WTC11 (cell line): ENCODE measurements at regions not wholly inside any gene's neighbourhood (a gene's known extent, or its start where the extent isn't known, plus 50 kb on each side); places are given as distances from the start of the nearest gene placed in this dataset.

Source experiments
- ATAC-seq: fragments of 200-7000 bp; cut with Tn5 transposase; 2 replicates; pipeline ENCODE4 v1.10.0; 2021; ENCODE audit warnings: mild to moderate bottlenecking, moderate library complexity
- CTCF ChIA-PET: fragments of 300-600 bp; sonication (Branson Sonifier 250); formaldehyde crosslinking; loops from one replicate; lab custom pipeline; 2021; ENCODE audit warnings: antibody characterized with exemption; lab: Charles Lee
- POLR2A ChIA-PET: fragments of 350-600 bp; sonication (Branson Sonifier 250); formaldehyde crosslinking; loops from one replicate; lab custom pipeline; 2021; ENCODE audit warnings: antibody characterized with exemption; lab: Charles Lee
- DNase-seq: peaks from one replicate; pipeline ENCODE4 v3.0.0; 2021; ENCODE audit warnings: low spot score
- H3K27ac Mint-ChIP-seq: 2 replicates; pipeline ENCODE4 v1.8.0; 2021; ENCODE audit warnings: mixed read lengths
- H3K27me3 Mint-ChIP-seq: 2 replicates; pipeline ENCODE4 v1.8.0; 2021; ENCODE audit warnings: low read depth, mild to moderate bottlenecking, moderate library complexity, mixed read lengths
- H3K36me3 Mint-ChIP-seq: 2 replicates; pipeline ENCODE4 v1.8.0; 2021; ENCODE audit warnings: mixed read lengths
- H3K4me1 Mint-ChIP-seq: 2 replicates; pipeline ENCODE4 v1.8.0; 2022; ENCODE audit warnings: mixed read lengths
- H3K4me3 Mint-ChIP-seq: 2 replicates; pipeline ENCODE4 v1.8.0; 2021; ENCODE audit warnings: mild to moderate bottlenecking, moderate library complexity, mixed read lengths
- H3K9me3 Mint-ChIP-seq: 2 replicates; pipeline ENCODE4 v1.8.0; 2021; ENCODE audit warnings: mixed read lengths
- ESRRA ChIP-seq: sonication (generic); formaldehyde crosslinking; IDR thresholded peaks from 2 replicates; pipeline ENCODE4 v1.8.1; 2022; ENCODE audit warnings: mild to moderate bottlenecking, missing genetic modification reagents, borderline replicate concordance
- FOXK1 ChIP-seq: sonication (generic); formaldehyde crosslinking; IDR thresholded peaks from 2 replicates; pipeline ENCODE4 v1.8.0; 2022; ENCODE audit warnings: mild to moderate bottlenecking, moderate library complexity, missing genetic modification reagents
- GRHL2 ChIP-seq: fragments of 250-450 bp; sonication (Bioruptor Pico); IDR thresholded peaks from 2 replicates; pipeline ENCODE4 v1.8.0; 2022; ENCODE audit warnings: mild to moderate bottlenecking, moderate library complexity; ENCODE audit not compliant: insufficient replicate concordance, severe bottlenecking
- NFATC4 ChIP-seq: fragments of 250-450 bp; sonication (Bioruptor Pico); IDR thresholded peaks from 2 replicates; pipeline ENCODE4 v1.9.0; 2021; ENCODE audit warnings: mild to moderate bottlenecking
- SMAD3 ChIP-seq: sonication (generic); formaldehyde crosslinking; IDR thresholded peaks from 2 replicates; pipeline ENCODE4 v1.8.0; 2022; ENCODE audit warnings: missing genetic modification reagents, mild to moderate bottlenecking, borderline replicate concordance
- SOX15 ChIP-seq: fragments of 250-450 bp; sonication (Bioruptor Pico); IDR thresholded peaks from 2 replicates; pipeline ENCODE4 v1.9.0; 2021; ENCODE audit warnings: mild to moderate bottlenecking
- SP1 ChIP-seq: sonication (generic); formaldehyde crosslinking; conservative IDR thresholded peaks from 2 replicates; pipeline ENCODE4 v1.8.1; 2022; ENCODE audit warnings: missing genetic modification reagents
- ZNF219 ChIP-seq: sonication (generic); formaldehyde crosslinking; IDR thresholded peaks from 2 replicates; pipeline ENCODE4 v1.8.0; 2023; ENCODE audit warnings: missing genetic modification reagents, mild to moderate bottlenecking, borderline replicate concordance
- TF ChIP-seq, protein P1 (sequence below): sonication (generic); formaldehyde crosslinking; IDR thresholded peaks from 2 replicates; pipeline ENCODE4 v1.8.0; 2022; ENCODE audit warnings: missing genetic modification reagents
- TF ChIP-seq, protein P2 (sequence below): fragments of 250-450 bp; sonication (Bioruptor Pico); IDR thresholded peaks from 2 replicates; pipeline ENCODE4 v2.1.2; 2022; ENCODE audit warnings: mild to moderate bottlenecking, moderate library complexity
- TF ChIP-seq, protein P3 (sequence below): sonication (generic); formaldehyde crosslinking; IDR thresholded peaks from 2 replicates; pipeline ENCODE4 v1.8.0; 2022; ENCODE audit warnings: mild to moderate bottlenecking, missing genetic modification reagents
- TF ChIP-seq, protein P4 (sequence below): sonication (generic); formaldehyde crosslinking; IDR thresholded peaks from 2 replicates; pipeline ENCODE4 v1.8.0; 2022; ENCODE audit warnings: mild to moderate bottlenecking, missing genetic modification reagents
- TF ChIP-seq, protein P5 (sequence below): fragments of 250-450 bp; sonication (Bioruptor Pico); IDR thresholded peaks from 2 replicates; pipeline ENCODE4 v1.9.0; 2021; ENCODE audit warnings: mild to moderate bottlenecking, borderline replicate concordance
- TF ChIP-seq, protein P6 (sequence below): sonication (generic); formaldehyde crosslinking; IDR thresholded peaks from 2 replicates; pipeline ENCODE4 v1.8.1; 2022; ENCODE audit warnings: mild to moderate bottlenecking, moderate library complexity, missing genetic modification reagents

DNA sequence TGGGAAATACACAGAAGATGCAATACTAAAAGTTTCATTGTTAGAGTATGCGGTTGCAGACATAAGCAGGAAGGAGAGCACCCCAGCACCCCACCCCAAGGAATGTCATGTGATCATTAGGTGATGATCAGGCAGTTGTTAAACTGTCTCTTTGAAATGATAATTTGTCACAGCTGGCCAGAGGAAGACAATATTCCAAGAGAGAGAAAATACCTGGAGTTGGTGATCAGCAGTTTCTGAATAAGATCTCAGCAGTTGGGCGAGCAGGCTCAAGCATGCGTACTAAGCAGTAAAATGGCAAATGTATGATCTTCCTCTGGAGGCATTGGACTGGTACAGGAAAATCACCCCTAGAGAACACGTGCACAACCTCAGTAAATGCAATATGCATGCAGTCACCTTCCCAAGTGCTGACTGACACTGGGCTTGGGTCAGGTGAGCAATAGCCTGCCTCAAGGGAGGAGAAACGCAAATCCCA, 250.1 kb upstream of the MBL2 start (continued):
- TF ChIP-seq, protein P1, sequence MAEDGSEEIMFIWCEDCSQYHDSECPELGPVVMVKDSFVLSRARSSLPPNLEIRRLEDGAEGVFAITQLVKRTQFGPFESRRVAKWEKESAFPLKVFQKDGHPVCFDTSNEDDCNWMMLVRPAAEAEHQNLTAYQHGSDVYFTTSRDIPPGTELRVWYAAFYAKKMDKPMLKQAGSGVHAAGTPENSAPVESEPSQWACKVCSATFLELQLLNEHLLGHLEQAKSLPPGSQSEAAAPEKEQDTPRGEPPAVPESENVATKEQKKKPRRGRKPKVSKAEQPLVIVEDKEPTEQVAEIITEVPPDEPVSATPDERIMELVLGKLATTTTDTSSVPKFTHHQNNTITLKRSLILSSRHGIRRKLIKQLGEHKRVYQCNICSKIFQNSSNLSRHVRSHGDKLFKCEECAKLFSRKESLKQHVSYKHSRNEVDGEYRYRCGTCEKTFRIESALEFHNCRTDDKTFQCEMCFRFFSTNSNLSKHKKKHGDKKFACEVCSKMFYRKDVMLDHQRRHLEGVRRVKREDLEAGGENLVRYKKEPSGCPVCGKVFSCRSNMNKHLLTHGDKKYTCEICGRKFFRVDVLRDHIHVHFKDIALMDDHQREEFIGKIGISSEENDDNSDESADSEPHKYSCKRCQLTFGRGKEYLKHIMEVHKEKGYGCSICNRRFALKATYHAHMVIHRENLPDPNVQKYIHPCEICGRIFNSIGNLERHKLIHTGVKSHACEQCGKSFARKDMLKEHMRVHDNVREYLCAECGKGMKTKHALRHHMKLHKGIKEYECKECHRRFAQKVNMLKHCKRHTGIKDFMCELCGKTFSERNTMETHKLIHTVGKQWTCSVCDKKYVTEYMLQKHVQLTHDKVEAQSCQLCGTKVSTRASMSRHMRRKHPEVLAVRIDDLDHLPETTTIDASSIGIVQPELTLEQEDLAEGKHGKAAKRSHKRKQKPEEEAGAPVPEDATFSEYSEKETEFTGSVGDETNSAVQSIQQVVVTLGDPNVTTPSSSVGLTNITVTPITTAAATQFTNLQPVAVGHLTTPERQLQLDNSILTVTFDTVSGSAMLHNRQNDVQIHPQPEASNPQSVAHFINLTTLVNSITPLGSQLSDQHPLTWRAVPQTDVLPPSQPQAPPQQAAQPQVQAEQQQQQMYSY (CRISPR knock-in tag) = peak; percentile 58

DNA sequence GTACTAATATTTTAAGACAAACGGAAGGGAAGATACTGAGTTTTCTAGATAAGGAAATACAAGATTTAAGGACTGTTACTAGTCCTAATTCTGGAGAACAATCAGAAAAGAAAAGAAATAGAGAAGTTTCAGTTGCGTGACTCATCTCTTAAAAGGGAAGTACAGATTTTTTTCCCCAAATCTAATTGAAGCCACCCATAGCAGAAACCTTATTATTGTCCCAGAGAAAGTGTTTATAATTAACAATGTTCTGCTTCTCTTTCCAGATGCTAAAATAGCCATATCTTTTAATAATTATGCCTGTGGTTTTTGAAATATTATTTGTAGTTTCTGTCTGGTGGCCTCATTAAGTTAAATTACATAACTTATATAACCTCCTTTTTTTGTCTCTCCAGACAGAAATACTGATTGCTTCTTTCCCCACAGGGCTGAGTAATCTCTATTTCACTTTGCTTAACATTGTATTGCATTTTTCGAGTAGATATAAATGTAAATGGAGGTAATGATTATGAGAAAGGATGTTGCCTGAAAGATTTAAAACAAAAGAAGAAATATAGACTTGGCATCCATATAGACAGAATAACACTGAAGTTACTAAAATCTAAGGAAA, 240.7 kb upstream of the MBL2 start:
- peaks cover 5% of the 10 kb centered on the region for H3K9me3 Mint-ChIP-seq
- H3K27me3 Mint-ChIP-seq = no peaks in the 10 kb centered on the region
- DNase-seq (no peak), ATAC-seq (no peak)
- ChIA-PET CTCF (no interaction called here), POLR2A (no interaction called here)
- peaks cover 18% of the 10 kb centered on the region for H3K4me1 Mint-ChIP-seq
- no peak overlapping the region for H3K27ac Mint-ChIP-seq
- peaks cover 3% of the 10 kb centered on the region for H3K36me3 Mint-ChIP-seq
- no peak overlapping the region for H3K4me3 Mint-ChIP-seq
- TF ChIP-seq NFATC4 (no peak), SMAD3 (CRISPR knock-in tag) (no peak), GRHL2 (no peak), SOX15 (CRISPR knock-in tag) (no peak), ZNF219 (CRISPR knock-in tag) (no peak), FOXK1 (CRISPR knock-in tag) (no peak), SP1 (no peak), ESRRA (CRISPR knock-in tag) (no peak)
- TF ChIP-seq, protein P2, sequence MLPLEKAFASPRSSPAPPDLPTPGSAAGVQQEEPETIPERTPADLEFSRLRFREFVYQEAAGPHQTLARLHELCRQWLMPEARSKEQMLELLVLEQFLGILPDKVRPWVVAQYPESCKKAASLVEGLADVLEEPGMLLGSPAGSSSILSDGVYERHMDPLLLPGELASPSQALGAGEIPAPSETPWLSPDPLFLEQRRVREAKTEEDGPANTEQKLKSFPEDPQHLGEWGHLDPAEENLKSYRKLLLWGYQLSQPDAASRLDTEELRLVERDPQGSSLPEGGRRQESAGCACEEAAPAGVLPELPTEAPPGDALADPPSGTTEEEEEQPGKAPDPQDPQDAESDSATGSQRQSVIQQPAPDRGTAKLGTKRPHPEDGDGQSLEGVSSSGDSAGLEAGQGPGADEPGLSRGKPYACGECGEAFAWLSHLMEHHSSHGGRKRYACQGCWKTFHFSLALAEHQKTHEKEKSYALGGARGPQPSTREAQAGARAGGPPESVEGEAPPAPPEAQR = no peak
- TF ChIP-seq, protein P3, sequence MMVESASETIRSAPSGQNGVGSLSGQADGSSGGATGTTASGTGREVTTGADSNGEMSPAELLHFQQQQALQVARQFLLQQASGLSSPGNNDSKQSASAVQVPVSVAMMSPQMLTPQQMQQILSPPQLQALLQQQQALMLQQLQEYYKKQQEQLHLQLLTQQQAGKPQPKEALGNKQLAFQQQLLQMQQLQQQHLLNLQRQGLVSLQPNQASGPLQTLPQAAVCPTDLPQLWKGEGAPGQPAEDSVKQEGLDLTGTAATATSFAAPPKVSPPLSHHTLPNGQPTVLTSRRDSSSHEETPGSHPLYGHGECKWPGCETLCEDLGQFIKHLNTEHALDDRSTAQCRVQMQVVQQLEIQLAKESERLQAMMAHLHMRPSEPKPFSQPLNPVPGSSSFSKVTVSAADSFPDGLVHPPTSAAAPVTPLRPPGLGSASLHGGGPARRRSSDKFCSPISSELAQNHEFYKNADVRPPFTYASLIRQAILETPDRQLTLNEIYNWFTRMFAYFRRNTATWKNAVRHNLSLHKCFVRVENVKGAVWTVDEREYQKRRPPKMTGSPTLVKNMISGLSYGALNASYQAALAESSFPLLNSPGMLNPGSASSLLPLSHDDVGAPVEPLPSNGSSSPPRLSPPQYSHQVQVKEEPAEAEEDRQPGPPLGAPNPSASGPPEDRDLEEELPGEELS (CRISPR knock-in tag) = no peak
- TF ChIP-seq, protein P4, sequence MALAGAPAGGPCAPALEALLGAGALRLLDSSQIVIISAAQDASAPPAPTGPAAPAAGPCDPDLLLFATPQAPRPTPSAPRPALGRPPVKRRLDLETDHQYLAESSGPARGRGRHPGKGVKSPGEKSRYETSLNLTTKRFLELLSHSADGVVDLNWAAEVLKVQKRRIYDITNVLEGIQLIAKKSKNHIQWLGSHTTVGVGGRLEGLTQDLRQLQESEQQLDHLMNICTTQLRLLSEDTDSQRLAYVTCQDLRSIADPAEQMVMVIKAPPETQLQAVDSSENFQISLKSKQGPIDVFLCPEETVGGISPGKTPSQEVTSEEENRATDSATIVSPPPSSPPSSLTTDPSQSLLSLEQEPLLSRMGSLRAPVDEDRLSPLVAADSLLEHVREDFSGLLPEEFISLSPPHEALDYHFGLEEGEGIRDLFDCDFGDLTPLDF = no peak
- TF ChIP-seq, protein P5, sequence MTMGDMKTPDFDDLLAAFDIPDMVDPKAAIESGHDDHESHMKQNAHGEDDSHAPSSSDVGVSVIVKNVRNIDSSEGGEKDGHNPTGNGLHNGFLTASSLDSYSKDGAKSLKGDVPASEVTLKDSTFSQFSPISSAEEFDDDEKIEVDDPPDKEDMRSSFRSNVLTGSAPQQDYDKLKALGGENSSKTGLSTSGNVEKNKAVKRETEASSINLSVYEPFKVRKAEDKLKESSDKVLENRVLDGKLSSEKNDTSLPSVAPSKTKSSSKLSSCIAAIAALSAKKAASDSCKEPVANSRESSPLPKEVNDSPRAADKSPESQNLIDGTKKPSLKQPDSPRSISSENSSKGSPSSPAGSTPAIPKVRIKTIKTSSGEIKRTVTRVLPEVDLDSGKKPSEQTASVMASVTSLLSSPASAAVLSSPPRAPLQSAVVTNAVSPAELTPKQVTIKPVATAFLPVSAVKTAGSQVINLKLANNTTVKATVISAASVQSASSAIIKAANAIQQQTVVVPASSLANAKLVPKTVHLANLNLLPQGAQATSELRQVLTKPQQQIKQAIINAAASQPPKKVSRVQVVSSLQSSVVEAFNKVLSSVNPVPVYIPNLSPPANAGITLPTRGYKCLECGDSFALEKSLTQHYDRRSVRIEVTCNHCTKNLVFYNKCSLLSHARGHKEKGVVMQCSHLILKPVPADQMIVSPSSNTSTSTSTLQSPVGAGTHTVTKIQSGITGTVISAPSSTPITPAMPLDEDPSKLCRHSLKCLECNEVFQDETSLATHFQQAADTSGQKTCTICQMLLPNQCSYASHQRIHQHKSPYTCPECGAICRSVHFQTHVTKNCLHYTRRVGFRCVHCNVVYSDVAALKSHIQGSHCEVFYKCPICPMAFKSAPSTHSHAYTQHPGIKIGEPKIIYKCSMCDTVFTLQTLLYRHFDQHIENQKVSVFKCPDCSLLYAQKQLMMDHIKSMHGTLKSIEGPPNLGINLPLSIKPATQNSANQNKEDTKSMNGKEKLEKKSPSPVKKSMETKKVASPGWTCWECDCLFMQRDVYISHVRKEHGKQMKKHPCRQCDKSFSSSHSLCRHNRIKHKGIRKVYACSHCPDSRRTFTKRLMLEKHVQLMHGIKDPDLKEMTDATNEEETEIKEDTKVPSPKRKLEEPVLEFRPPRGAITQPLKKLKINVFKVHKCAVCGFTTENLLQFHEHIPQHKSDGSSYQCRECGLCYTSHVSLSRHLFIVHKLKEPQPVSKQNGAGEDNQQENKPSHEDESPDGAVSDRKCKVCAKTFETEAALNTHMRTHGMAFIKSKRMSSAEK (CRISPR knock-in tag) = no peak
- TF ChIP-seq, protein P6, sequence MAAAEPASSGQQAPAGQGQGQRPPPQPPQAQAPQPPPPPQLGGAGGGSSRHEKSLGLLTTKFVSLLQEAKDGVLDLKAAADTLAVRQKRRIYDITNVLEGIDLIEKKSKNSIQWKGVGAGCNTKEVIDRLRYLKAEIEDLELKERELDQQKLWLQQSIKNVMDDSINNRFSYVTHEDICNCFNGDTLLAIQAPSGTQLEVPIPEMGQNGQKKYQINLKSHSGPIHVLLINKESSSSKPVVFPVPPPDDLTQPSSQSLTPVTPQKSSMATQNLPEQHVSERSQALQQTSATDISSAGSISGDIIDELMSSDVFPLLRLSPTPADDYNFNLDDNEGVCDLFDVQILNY (CRISPR knock-in tag) = no peak
- TF ChIP-seq, all 79 proteins: peak for 0
